Coronary artery (tissue), 2 donors: ENCODE measurements at regions not wholly inside any gene's neighbourhood (a gene's known extent, or its start where the extent isn't known, plus 50 kb on each side); places are given as distances from the start of the nearest gene placed in this dataset.
A peak's percentile ranks its signal among the peaks of the same experiment; 100 is the strongest.

Experiments
- DNase-seq: peaks from one replicate; pipeline ENCODE4 v3.0.0-alpha.2; 2017; ENCODE audit warnings: low spot score
- H3K27ac ChIP-seq, 2 donors: fragments of 200-600 bp; sonication (generic); one replicate each; pipeline ENCODE4 v1.5.1; 2016 to 2019
- H3K4me3 ChIP-seq: fragments of 200-600 bp; sonication (generic); 2 replicates; pipeline ENCODE4 v1.5.1; 2016; ENCODE audit warnings: mild to moderate bottlenecking, moderate library complexity
- CTCF ChIP-seq: fragments of 200-600 bp; sonication (generic); IDR thresholded peaks from one replicate; pipeline ENCODE4 v1.5.1; 2019; ENCODE audit warnings: antibody characterized with exemption

GRCh38 chr9:27712806-27713205, 139.5 kb upstream of the C9orf72 start:
- Histone ChIP-seq H3K4me3 (no peak overlapping the region), H3K27ac (no peak overlapping the region)
- no peak for TF ChIP-seq CTCF
- DNase-seq = no peak

DNA sequence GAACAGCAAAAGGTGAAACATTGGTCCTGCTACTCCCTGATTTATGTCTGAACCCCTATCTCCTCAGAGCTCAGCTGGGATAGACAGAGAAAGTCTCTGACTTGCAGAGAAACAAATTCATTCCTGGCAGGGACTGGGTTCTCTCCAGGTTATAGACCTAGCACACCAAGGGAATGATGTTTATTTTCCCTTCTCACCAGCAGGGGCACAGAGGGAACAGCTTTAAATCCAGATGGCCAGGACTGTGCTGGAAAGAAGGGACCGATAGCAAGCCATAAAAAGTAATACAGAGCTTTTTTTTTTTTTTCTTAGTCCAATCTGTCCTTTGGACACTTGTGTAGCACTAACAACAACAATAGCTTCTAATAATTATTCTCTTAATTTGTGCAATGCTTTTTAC, 141.1 kb upstream of the C9orf72 start:
- no peak for TF ChIP-seq CTCF
- no peak for DNase-seq
- H3K27ac ChIP-seq = no peak overlapping the region
- no peak overlapping the region for H3K4me3 ChIP-seq

- Histone ChIP-seq H3K4me3 (no peak overlapping the region), H3K27ac (no peak overlapping the region)
- DNase-seq = no peak
- TF ChIP-seq CTCF = no peak
These were observed 142.4 kb upstream of the C9orf72 start for GRCh38 chr9:27715651-27716050.

DNA sequence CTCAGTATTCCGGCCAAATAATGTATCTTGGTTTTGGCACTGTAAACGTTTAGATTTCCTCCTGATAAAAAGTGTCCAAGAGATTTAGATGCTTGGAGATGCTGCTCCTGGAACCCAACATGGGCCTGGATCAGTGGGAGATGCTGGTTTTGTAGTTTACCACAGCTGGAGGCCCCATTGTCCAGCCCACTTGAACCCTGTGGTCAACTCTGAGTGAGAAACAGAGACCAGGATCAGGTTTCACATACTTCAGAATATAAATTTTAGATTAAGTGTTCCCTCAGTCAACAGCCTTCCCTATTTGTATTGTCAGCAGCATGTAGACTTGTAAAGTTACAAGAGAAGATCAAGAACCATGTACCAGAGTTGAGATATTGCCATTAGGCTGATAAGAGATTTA, 144.7 kb upstream of the C9orf72 start:
- TF ChIP-seq CTCF = no peak
- no peak overlapping the region for H3K27ac ChIP-seq
- H3K4me3 ChIP-seq = no peak overlapping the region
- no peak for DNase-seq

- no peak overlapping the region for H3K27ac ChIP-seq
- TF ChIP-seq CTCF = no peak
These were observed 146.4 kb upstream of the C9orf72 start for GRCh38 chr9:27719711-27720110.

GRCh38 chr9:27722866-27723265, 149.6 kb upstream of the C9orf72 start:
- Histone ChIP-seq H3K4me3 (no peak overlapping the region), H3K27ac (no peak overlapping the region)
- no peak for TF ChIP-seq CTCF
- DNase-seq = no peak

More at GRCh38 chr9:27719711-27720110, 146.4 kb upstream of the C9orf72 start:
- no peak overlapping the region for H3K4me3 ChIP-seq
- no peak for DNase-seq

- DNase-seq = no peak
- no peak overlapping the region for H3K27ac ChIP-seq
- H3K4me3 ChIP-seq = no peak overlapping the region
- TF ChIP-seq CTCF = peak; percentile 45
These were observed 153.2 kb upstream of the C9orf72 start for GRCh38 chr9:27726244-27727081.
